GM18861 (cell line): ENCODE measurements at regions not wholly inside any gene's neighbourhood (a gene's known extent, or its start where the extent isn't known, plus 50 kb on each side); places are given as distances from the start of the nearest gene placed in this dataset.

Experiments used
- ATAC-seq: cut with Tn5 transposase; IDR thresholded peaks from one replicate; pipeline ENCODE4 v1.9.1; 2021; ENCODE audit not compliant: unreplicated experiment

GRCh38 chr1:234975941-234976860 lies 152.4 kb downstream of the TOMM20 start:
- ATAC-seq, result no peak

GRCh38 chr1:234975122-234975940 lies 153.3 kb downstream of the TOMM20 start:
- no peak for ATAC-seq

DNA sequence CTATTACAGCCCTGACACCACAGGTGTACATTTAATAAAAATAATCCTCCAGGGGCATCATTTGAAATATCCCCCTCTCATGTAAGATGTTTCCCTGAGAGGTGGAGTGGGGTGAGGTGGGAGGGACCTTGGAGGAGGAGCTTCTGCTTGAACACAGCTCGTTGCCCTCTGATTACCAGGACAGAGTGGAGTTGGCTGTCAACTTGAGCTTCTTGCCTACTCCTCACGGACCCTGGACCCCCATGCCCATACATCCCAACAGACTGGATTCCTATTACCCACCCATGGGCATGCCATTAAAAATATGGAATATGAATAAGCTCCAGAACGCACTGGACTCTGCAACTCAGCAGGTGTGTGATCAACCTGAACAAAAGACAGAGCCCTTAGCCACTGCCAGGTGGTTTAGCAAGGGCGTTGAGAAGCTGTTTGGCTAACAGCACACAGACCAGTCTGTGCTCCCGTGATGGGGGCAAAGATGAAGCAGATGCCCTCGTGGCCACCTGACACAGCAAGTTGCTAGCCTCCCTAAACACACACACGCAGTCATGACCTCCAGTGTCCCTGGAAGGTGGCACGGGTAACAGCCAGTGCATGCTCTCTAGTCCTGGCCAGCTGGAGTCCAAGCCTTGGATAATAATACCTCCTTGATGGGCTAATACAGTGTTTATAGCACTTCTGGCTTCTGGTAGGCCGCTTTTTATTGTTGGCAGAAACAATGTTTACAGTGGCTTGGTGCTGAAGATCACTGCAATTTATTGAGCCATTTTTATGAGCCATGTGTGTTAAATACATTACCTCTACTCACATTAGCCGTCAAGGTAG lies 155.0 kb downstream of the TOMM20 start:
- ATAC-seq, result no peak

DNA sequence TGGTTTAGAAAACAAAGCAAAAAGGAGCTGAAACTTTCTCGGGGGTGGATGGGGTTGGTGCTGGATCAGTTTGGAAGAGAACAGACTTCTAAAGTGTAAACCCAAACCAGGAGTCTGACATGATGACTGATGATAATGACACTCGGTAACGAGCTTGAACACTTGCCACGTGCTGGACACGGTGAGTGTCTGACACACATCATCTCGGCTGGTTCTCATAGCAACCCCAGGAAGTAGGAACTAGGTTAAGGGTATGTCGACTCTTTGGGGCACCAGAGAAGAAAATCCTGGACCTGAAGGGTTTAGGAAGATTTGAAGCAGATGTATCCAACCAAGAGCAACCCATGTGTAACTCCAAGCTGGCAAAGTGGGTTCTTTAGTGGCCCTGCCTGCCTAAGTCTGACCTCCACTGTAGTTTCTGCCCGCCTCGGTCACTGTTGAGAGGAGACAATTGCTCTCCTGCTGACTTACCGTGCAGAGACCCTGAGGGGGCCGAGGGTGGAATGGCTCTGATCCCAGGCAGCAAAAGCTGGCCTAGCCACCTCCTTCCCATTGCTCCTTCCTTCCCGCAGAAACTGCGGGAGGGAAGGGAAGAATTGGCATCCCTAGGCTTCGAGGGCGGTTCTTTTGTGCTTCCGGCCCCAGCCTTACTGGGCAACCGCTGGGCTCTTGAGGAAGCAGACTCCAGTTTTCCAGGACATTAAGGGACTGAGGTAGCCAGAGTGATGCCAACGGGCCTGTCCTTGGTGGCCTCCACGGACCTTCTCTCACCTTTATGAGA lies 156.0 kb downstream of the TOMM20 start:
- ATAC-seq, result no peak

GRCh38 chr1:234971586-234972297 lies 156.9 kb downstream of the TOMM20 start:
- no peak for ATAC-seq

- ATAC-seq, result no peak
These were observed 157.7 kb downstream of the TOMM20 start for GRCh38 chr1:234970731-234971476.

DNA sequence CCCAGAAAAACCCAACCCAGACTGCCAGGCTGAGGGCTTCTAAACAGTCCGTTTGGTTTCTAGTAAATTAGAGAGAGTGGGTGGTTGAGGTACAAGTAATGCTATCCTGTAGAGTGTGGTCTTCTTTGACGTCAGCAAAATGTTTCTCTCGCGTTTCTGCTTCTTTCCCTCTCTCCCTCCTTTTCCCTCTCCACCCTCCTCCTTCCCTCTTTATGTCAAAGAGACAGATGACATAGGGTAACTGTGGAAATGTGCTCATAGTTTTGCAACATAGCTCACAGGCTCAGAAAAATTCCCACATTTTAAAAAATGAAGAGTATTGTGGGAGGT lies 158.3 kb downstream of the TOMM20 start:
- ATAC-seq, result no peak

- no peak for ATAC-seq
These were observed 158.8 kb downstream of the TOMM20 start for GRCh38 chr1:234969581-234970400.

- no peak for ATAC-seq
These were observed 159.6 kb downstream of the TOMM20 start for GRCh38 chr1:234969011-234969441.

DNA sequence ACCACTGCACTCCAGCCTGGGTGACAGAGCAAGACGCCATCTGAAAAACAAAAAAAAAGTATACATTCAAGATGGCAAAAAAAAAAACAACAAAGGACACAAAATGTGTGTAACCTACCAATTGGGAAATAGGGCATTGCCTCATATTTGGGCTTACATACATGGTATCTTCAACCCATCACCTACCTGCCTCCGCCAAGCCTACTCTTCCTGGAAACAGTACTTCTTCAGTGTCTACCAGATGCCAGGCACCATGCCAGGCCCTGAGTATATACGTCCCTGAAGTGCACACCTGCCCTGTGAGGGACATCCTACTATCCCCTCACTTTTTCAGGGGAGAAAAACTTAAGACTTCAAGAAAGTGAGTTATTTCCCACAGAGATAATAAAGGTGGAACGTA lies 160.2 kb downstream of the TOMM20 start:
- ATAC-seq, result no peak

GRCh38 chr1:234967121-234967520 lies 161.5 kb downstream of the TOMM20 start:
- no peak for ATAC-seq

GRCh38 chr1:234965111-234965510 lies 163.5 kb downstream of the TOMM20 start:
- ATAC-seq, result no peak

DNA sequence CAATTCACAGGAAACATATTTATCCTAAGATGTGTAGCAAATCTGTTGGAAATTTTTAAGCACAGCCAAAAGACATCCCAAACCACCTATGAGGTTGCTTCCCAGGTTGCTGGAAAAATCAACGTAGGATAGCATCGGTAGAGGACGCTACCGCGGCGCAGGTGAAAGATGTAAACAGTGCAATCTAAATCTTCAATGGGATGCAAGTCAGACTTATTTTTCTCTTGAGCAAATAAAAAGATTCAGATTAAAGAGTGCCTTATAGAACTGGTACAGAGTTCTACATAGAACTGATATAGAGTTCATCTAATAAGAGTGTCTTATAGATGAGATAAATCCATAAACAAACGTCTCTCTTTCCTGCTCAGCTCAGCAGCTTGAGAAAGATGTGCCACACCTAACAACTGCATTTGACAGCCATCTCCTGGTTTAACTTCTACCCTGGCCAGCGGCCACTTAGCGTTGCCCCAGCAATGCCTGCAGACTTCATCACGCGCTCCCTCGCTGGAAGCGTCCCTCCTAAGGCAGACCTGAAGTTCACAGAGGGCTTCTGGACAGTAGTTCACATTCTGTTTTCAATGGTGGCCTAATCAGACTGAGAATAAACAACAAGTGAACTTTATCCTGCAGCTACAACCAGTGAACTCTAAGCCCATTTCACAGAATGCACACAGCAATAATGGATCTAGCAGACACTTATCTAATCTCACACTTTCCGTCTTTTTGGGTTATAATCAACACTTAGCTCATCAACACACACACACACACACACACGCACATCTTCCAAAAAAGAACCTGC lies 164.5 kb downstream of the TOMM20 start:
- ATAC-seq, result no peak

DNA sequence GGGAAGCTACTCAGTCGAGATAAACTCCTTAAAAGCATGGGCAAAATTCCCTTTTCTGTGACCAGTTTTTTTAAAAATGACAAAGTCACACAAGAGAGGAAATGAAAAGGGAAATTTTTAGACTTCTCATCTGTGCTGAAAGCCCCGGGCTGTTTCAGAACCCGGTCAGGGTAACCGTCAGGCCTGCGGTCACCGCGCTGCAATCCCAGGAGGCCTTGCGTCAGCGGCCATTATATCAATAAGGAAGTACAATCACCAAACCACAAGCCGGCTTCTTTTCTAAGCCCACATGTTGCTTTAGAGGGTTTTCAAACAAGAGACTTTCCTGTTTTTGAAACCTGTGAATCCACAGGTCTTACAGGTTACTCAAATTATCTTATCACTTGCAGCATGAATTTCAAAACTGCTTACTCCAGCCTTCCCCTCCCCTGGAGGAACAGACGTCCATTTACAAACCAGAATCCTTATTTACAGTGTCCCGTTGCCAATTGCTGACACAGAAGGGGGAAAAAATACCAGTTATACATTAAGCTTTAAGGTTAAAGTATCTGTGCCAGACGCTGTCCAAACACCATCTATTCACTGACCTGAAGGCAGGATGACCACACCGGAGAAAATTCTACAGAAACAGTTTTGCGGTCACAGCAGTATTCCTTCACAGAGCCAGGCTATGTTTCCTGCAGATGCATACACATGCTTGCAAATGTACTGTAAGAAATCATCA lies 165.3 kb downstream of the TOMM20 start:
- ATAC-seq, result peak; percentile 82

DNA sequence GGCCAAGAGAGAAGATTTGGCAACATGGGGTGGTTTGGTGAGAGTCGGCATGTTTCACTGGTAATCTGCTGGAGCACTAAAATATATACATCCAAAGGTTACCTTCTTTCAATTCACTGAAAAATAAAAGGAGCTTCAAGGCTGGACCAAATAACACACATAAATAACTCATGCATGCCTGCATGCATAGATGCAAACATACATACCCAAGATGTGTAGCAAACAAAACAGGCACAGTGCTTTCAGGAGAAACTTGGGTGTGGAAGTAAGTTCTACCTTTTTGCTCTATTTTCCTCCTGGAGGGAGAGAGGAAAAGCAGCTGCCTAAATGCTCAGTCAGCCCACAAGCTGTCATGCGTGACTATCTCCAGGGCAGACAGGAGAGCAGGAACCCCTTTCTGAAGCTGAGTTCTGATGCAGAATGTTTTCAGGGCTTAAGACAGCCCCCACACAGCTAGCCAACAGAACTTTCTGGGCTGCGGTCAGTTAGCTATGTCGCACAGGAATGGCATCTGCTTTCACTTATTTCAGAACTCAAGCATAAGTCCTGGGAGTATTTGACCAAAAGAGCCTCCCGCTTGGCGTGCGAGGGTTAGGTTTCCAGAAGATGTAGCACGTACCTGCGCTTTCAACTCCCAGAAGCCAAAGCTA lies 166.2 kb downstream of the TOMM20 start:
- peak; percentile 27 for ATAC-seq
